ENCODE measurements at regions not wholly inside any gene's neighbourhood (a gene's known extent, or its start where the extent isn't known, plus 50 kb on each side); places are given as distances from the start of the nearest gene placed in this dataset.
A peak's percentile ranks its signal among the peaks of the same experiment; 100 is the strongest.

GRCh38 chr4:73341454-73341853, 62.6 kb upstream of the ALB start:
- TF ChIP-seq CTCF (IDR thresholded peaks at IDR 0.05 in 2 of 3, conservative IDR thresholded peaks at IDR 0.05 in 1 of 3; ENCODE audit: borderline replicate concordance in 1 of 3, insufficient read depth in 1 of 3, low read depth in 2 of 3, low read length in 2 of 3) (peak; percentile 52 to 82 (median 65)), JUND (IDR thresholded peaks at IDR 0.05) (no peak), EZH2phosphoT487 (IDR thresholded peaks at IDR 0.05; ENCODE audit: borderline replicate concordance) (no peak), SRF (IDR thresholded peaks at IDR 0.05; ENCODE audit: low read depth) (no peak), CEBPB (IDR thresholded peaks at IDR 0.05; ENCODE audit: low read depth) (no peak), TCF7L2 (IDR thresholded peaks at IDR 0.05; ENCODE audit: borderline replicate concordance, extremely low read depth, insufficient read depth, insufficient read length) (no peak), ZNF274 (IDR thresholded peaks at IDR 0.05; ENCODE audit: low read depth, low read length) (no peak), POLR2A (IDR thresholded peaks at IDR 0.05; ENCODE audit: borderline replicate concordance, extremely low read depth, insufficient read depth, insufficient read length) (no peak), SIN3A (IDR thresholded peaks at IDR 0.05; ENCODE audit: low read depth) (no peak), ELF1 (IDR thresholded peaks at IDR 0.05; ENCODE audit: borderline replicate concordance, low read depth) (no peak), POLR2AphosphoS5 (IDR thresholded peaks at IDR 0.05; ENCODE audit: low read depth, low read length) (no peak)

Measured in HCT116 (cell line).